ENCODE measurements at regions not wholly inside any gene's neighbourhood (a gene's known extent, or its start where the extent isn't known, plus 50 kb on each side); places are given as distances from the start of the nearest gene placed in this dataset.
"Not testable (repeated sequence)": the region's sequence is repeated elsewhere in the genome, so short reads cannot be mapped to it uniquely, and the experiment has no call there.

- POLR2A ChIA-PET, result no interaction called here
- CTCF ChIA-PET, result no interaction called here
- no peak for TF ChIP-seq CTCF (IDR thresholded peaks at IDR 0.05; ENCODE audit: low read depth, low read length)
- Histone ChIP-seq H3K27me3 (ENCODE audit: control insufficient read depth, insufficient read depth, low read length) (no peaks in the 10 kb centered on the region), H3K4me3 (ENCODE audit: low read depth, low read length) (no peak overlapping the region), H3K9me3 (ENCODE audit: control insufficient read depth, insufficient read depth, low read length) (peaks cover 13% of the 10 kb centered on the region; the same call in 1 of the 2 replicates), H3K27ac (ENCODE audit: low read depth, low read length) (no peak overlapping the region)
- no peak for DNase-seq (ENCODE audit: low read depth, low spot score)
These were observed 674.2 kb upstream of the MANEA start for GRCh38 chr6:94902974-94903628.

GRCh38 chr6:94899191-94899590 is 678.1 kb upstream of the MANEA start:
- ChIA-PET POLR2A (no interaction called here), CTCF (no interaction called here)
- TF ChIP-seq CTCF (IDR thresholded peaks at IDR 0.05; ENCODE audit: low read depth, low read length), result no peak
- DNase-seq (ENCODE audit: low read depth, low spot score), result no peak
- no peak overlapping the region for H3K27ac ChIP-seq (ENCODE audit: low read depth, low read length)
- H3K9me3 ChIP-seq (ENCODE audit: control insufficient read depth, insufficient read depth, low read length), result peaks cover 13% of the 10 kb centered on the region; the same call in 1 of the 2 replicates
- H3K4me3 ChIP-seq (ENCODE audit: low read depth, low read length), result no peak overlapping the region
- H3K27me3 ChIP-seq (ENCODE audit: control insufficient read depth, insufficient read depth, low read length), result no peaks in the 10 kb centered on the region

DNA sequence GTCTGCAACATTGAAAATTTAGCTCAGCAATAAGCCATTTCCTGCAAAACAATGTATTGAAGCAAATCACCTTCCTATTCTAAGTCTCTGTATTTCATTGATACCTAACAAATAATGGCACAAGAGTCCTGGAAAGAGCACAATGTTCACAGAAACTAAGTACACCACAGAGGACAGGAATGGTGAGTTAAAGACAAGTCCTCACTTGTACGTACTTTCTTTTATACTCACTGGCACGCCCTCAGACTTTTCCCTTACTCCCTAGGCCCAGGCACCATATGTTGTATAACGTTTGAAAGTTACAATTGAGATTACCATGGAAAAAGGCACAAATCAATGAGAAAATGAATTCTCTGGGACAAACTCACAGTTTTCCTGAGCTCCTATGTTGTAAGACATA is 683.0 kb upstream of the MANEA start:
- Histone ChIP-seq H3K4me3 (ENCODE audit: low read depth, low read length) (no peak overlapping the region), H3K9me3 (ENCODE audit: control insufficient read depth, insufficient read depth, low read length) (peaks cover 2% of the 10 kb centered on the region; the same call in 1 of the 2 replicates), H3K27ac (ENCODE audit: low read depth, low read length) (no peak overlapping the region), H3K27me3 (ENCODE audit: control insufficient read depth, insufficient read depth, low read length) (no peaks in the 10 kb centered on the region)
- POLR2A ChIA-PET, result no interaction called here
- no peak for DNase-seq (ENCODE audit: low read depth, low spot score)
- no peak for TF ChIP-seq CTCF (IDR thresholded peaks at IDR 0.05; ENCODE audit: low read depth, low read length)
- CTCF ChIA-PET, result no interaction called here

DNA sequence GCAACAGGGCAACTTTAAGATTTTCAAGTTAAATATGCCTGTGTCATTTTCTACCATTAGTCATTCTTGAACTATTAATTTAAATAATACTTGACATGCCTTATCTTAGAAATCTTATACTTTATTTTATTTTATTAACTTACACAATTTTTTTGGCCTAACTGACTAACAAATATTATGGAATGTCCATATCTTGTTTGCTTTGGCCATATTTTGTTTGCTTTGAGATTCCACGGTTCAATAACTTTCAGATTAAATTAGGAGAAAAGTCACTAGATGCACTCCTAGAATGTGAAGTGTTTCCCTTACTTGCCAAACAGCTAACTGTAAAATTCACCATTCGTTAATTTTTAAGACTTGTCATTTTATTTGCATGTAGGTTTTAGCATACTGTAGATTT is 684.0 kb upstream of the MANEA start:
- Histone ChIP-seq H3K27me3 (ENCODE audit: control insufficient read depth, insufficient read depth, low read length) (no peaks in the 10 kb centered on the region), H3K27ac (ENCODE audit: low read depth, low read length) (no peak overlapping the region), H3K9me3 (ENCODE audit: control insufficient read depth, insufficient read depth, low read length) (peaks cover 8% of the 10 kb centered on the region), H3K4me3 (ENCODE audit: low read depth, low read length) (no peak overlapping the region)
- no peak for TF ChIP-seq CTCF (IDR thresholded peaks at IDR 0.05; ENCODE audit: low read depth, low read length)
- no peak for DNase-seq (ENCODE audit: low read depth, low spot score)
- ChIA-PET CTCF (no interaction called here), POLR2A (no interaction called here)

DNA sequence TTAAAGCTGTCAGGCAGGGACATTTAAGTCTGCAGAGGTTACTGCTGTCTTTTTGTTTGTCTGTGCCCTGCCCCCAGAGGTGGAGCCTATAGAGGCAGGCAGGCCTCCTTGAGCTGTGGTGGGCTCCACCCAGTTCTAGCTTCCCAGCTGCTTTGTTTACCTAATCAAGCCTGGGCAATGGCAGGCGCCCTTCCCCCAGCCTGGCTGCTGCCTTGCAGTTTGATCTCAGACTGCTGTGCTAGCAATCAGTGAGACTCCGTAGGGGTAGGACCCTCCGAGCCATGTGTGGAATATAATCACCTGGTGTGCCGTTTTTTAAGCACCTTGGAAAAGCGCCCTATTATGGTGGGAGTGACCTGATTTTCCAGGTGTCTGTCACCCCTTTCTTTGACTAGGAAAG is 703.5 kb upstream of the MANEA start:
- CTCF ChIA-PET; H3K9me3 ChIP-seq (ENCODE audit: control insufficient read depth, insufficient read depth, low read length); H3K27me3 ChIP-seq (ENCODE audit: control insufficient read depth, insufficient read depth, low read length); H3K27ac ChIP-seq (ENCODE audit: low read depth, low read length); POLR2A ChIA-PET; H3K4me3 ChIP-seq (ENCODE audit: low read depth, low read length); DNase-seq (ENCODE audit: low read depth, low spot score): not testable (repeated sequence)

DNA sequence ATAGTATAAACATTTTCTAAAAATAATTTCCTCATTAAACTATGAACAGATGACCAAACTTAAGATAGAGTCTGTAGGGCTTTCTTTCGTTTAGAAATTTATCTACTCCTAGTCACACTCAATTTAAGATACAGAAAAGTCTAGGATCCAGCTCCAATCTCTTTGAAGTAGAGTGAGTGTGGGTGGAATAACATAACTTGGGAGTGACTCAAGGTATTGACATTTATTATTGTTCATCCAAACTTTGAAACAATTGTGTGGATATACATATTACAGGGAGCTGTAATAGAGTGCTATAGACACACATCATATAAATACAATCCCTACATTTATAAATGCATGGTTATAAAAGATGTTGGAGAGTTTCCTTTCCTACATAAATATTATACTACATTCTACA is 715.2 kb upstream of the MANEA start:
- CTCF ChIA-PET, result no interaction called here
- no peak for DNase-seq (ENCODE audit: low read depth, low spot score)
- Histone ChIP-seq H3K27ac (ENCODE audit: low read depth, low read length) (no peak overlapping the region), H3K9me3 (ENCODE audit: control insufficient read depth, insufficient read depth, low read length) (no peaks in the 10 kb centered on the region; the same call in 1 of the 2 replicates), H3K4me3 (ENCODE audit: low read depth, low read length) (no peak overlapping the region), H3K27me3 (ENCODE audit: control insufficient read depth, insufficient read depth, low read length) (no peaks in the 10 kb centered on the region)
- POLR2A ChIA-PET, result no interaction called here
- TF ChIP-seq CTCF (IDR thresholded peaks at IDR 0.05; ENCODE audit: low read depth, low read length), result no peak
